IMR-90 (cell line): ENCODE measurements at regions not wholly inside any gene's neighbourhood (a gene's known extent, or its start where the extent isn't known, plus 50 kb on each side); places are given as distances from the start of the nearest gene placed in this dataset.

Experiments
- ATAC-seq: fragments of 200-7000 bp; cut with Tn5 transposase; 2 replicates; pipeline ENCODE4 v1.9.1; 2020; ENCODE audit warnings: low read depth, mild to moderate bottlenecking, moderate library complexity
- BruUV-seq: library from RNA; stranded (reverse); fragments of 400-500 nt; replicated peaks from 2 replicates; lab custom pipeline; 2021; lab: Mats Ljungman, UMichigan
- CTCF ChIA-PET: fragments of 300-600 bp; formaldehyde crosslinking; extraction: SDS; loops from one replicate; lab custom pipeline; 2021; ENCODE audit warnings: antibody characterized with exemption; lab: Yijun Ruan, JAX
- POLR2A ChIA-PET: fragments of 300-600 bp; sonication (Branson Sonifier 250); formaldehyde crosslinking; loops from one replicate; lab custom pipeline; 2022; ENCODE audit warnings: antibody characterized with exemption; ENCODE audit not compliant: unreplicated experiment; lab: Charles Lee
- DNase-seq: peaks from one replicate; pipeline ENCODE4 v3.0.0; 2013
- H2AFZ ChIP-seq: replicated peaks from 2 replicates; pipeline ENCODE3; 2013; ENCODE audit warnings: low read length, mild to moderate bottlenecking; ENCODE audit not compliant: poor library complexity
- H2AK5ac ChIP-seq: 2 replicates; pipeline ENCODE4 v1.6.1; 2013; ENCODE audit warnings: low read depth, low read length, inconsistent platforms
- H2AK9ac ChIP-seq: replicated peaks from 2 replicates; pipeline ENCODE3; 2013; ENCODE audit warnings: mild to moderate bottlenecking, low read depth, low read length, moderate library complexity; ENCODE audit not compliant: poor library complexity
- H2BK120ac ChIP-seq: 2 replicates; pipeline ENCODE4 v1.6.1; 2013; ENCODE audit warnings: low read depth, low read length, inconsistent platforms
- H2BK15ac ChIP-seq: 3 replicates; pipeline ENCODE4 v1.6.1; 2013; ENCODE audit warnings: low read depth, low read length, inconsistent platforms
- H2BK20ac ChIP-seq: 2 replicates; pipeline ENCODE4 v1.6.1; 2013; ENCODE audit warnings: low read depth, mild to moderate bottlenecking, inconsistent platforms, low read length, moderate library complexity
- H2BK5ac ChIP-seq: 2 replicates; pipeline ENCODE4 v1.6.1; 2013; ENCODE audit warnings: mild to moderate bottlenecking, low read depth, low read length, inconsistent platforms; ENCODE audit not compliant: poor library complexity, severe bottlenecking
- H3K14ac ChIP-seq: replicated peaks from 2 replicates; pipeline ENCODE4 v1.6.1; 2013; ENCODE audit warnings: low read depth, low read length, inconsistent platforms
- H3K18ac ChIP-seq: 2 replicates; pipeline ENCODE4 v1.6.1; 2013; ENCODE audit warnings: low read depth, low read length, control low read depth
- H3K23ac ChIP-seq: 2 replicates; pipeline ENCODE4 v1.6.1; 2013; ENCODE audit warnings: low read depth, low read length, inconsistent platforms
- H3K27ac ChIP-seq: 2 replicates; pipeline ENCODE4 v1.5.1; 2013; ENCODE audit warnings: mild to moderate bottlenecking, control low read depth, low read length; ENCODE audit not compliant: insufficient read depth
- H3K27me3 ChIP-seq: 2 replicates; pipeline ENCODE4 v1.6.1; 2013; ENCODE audit warnings: low read length; ENCODE audit not compliant: control insufficient read depth, insufficient read depth
- H3K36me3 ChIP-seq: 2 replicates; pipeline ENCODE4 v1.6.1; 2013; ENCODE audit warnings: low read length, mixed read lengths; ENCODE audit not compliant: control insufficient read depth, insufficient read depth
- H3K4ac ChIP-seq: 2 replicates; pipeline ENCODE4 v1.6.1; 2013; ENCODE audit warnings: low read depth, low read length, inconsistent platforms
- H3K4me1 ChIP-seq: 2 replicates; pipeline ENCODE4 v1.6.1; 2013; ENCODE audit warnings: low read length, mixed read lengths; ENCODE audit not compliant: control insufficient read depth, insufficient read depth
- H3K4me2 ChIP-seq: 2 replicates; pipeline ENCODE4 v1.6.1; 2013; ENCODE audit warnings: low read depth, mild to moderate bottlenecking, control low read depth, low read length, moderate library complexity
- H3K4me3 ChIP-seq: 2 replicates; pipeline ENCODE4 v1.5.1; 2013; ENCODE audit warnings: low read depth, mild to moderate bottlenecking, control low read depth, low read length, moderate library complexity; ENCODE audit not compliant: insufficient read depth
- H3K56ac ChIP-seq: 2 replicates; pipeline ENCODE4 v1.6.1; 2013; ENCODE audit warnings: low read length, inconsistent platforms; ENCODE audit not compliant: insufficient read depth; ENCODE audit errors: extremely low read depth
- H3K79me1 ChIP-seq, 2 experiments: 2 replicates each; pipeline ENCODE4 v1.6.1; 2013; ENCODE audit warnings: low read length in 2 of 2, inconsistent platforms in 1 of 2, low read depth in 1 of 2
- H3K9ac ChIP-seq: 2 replicates; pipeline ENCODE4 v1.6.1; 2013; ENCODE audit warnings: low read depth, low read length, control low read depth
- H3K9me1 ChIP-seq: 2 replicates; pipeline ENCODE4 v1.6.1; 2013; ENCODE audit warnings: low read length, inconsistent platforms; ENCODE audit not compliant: insufficient read depth
- H3K9me3 ChIP-seq: 2 replicates; pipeline ENCODE4 v1.6.1; 2013; ENCODE audit warnings: low read length; ENCODE audit not compliant: control insufficient read depth, insufficient read depth
- H4K20me1 ChIP-seq: 2 replicates; pipeline ENCODE4 v1.6.1; 2013; ENCODE audit warnings: low read length, inconsistent platforms; ENCODE audit not compliant: insufficient read depth
- H4K5ac ChIP-seq: 2 replicates; pipeline ENCODE4 v1.6.1; 2013; ENCODE audit warnings: mild to moderate bottlenecking, low read depth, low read length, control low read depth
- H4K8ac ChIP-seq, 2 experiments: 2 replicates each; pipeline ENCODE4 v1.6.1; 2013; ENCODE audit warnings: low read depth in 2 of 2, low read length in 2 of 2, control low read depth in 1 of 2, inconsistent platforms in 1 of 2
- H4K91ac ChIP-seq: 2 replicates; pipeline ENCODE4 v1.6.1; 2013; ENCODE audit warnings: low read depth, low read length, inconsistent platforms; ENCODE audit not compliant: insufficient read depth
- BHLHE40 ChIP-seq: fragments of 150-350 bp; IDR thresholded peaks from 2 replicates; pipeline ENCODE4 v1.6.1; 2016; ENCODE audit warnings: mild to moderate bottlenecking, low read depth, low read length
- CHD1 ChIP-seq: IDR thresholded peaks from 2 replicates; pipeline ENCODE4 v1.6.1; 2012; ENCODE audit warnings: low read depth, low read length, improper control_type of control experiment
- MAZ ChIP-seq: IDR thresholded peaks from 2 replicates; pipeline ENCODE4 v1.6.1; 2012; ENCODE audit warnings: low read depth, mild to moderate bottlenecking, low read length, improper control_type of control experiment, moderate library complexity, borderline replicate concordance
- MXI1 ChIP-seq: IDR thresholded peaks from 2 replicates; pipeline ENCODE4 v1.6.1; 2012; ENCODE audit warnings: low read depth, mild to moderate bottlenecking, low read length, moderate library complexity, borderline replicate concordance
- POLR2A ChIP-seq: IDR thresholded peaks from 2 replicates; pipeline ENCODE4 v1.6.1; 2012; ENCODE audit warnings: mild to moderate bottlenecking, low read depth, low read length
- RAD21 ChIP-seq: IDR thresholded peaks from 2 replicates; pipeline ENCODE4 v1.6.1; 2012; ENCODE audit warnings: low read length, improper control_type of control experiment
- WGBS, 2 experiments: methylation state at CpG; one replicate each; pipeline versions ENCODE4 v1.1.5 to v1.1.7; 2013; ENCODE audit warnings: missing lambda C conversion rate in 2 of 2; ENCODE audit not compliant: insufficient read length in 1 of 2; ENCODE audit errors: extremely low coverage in 2 of 2; 5-methylcytosine and 5-hydroxymethylcytosine counted together
- dilution Hi-C: fragments of 300-500 bp; cut with HindIII; formaldehyde crosslinking; loops from one replicate; pipeline ENCODE4 v1.14.3; 2018; ENCODE audit warnings: low sequenced_read_pairs; ENCODE audit not compliant: unreplicated experiment
- in situ Hi-C: fragments of 300-500 bp; cut with MboI; formaldehyde crosslinking; loops from 3 replicates; pipeline ENCODE4 v1.14.3; 2019; ENCODE audit warnings: low sequenced_read_pairs, inconsistent platforms, mixed read lengths
- intact Hi-C: fragments of 100-400 bp; cut with micrococcal nuclease; formaldehyde crosslinking; loops from 2 replicates; pipeline ENCODE4 v1.10.0; 2022

GRCh38 chr2:120892271-120892966, 156.8 kb downstream of the GLI2 start:
- BruUV-seq: no TSS peak
- no peaks in the 10 kb centered on the region for H3K27me3 ChIP-seq
- peaks cover 7% of the 10 kb centered on the region for H3K36me3 ChIP-seq
- H2BK5ac ChIP-seq: peak overlapping the region; percentile 22
- no peak overlapping the region; the same call in 2 of the 3 replicates for H2BK15ac ChIP-seq
- H4K8ac ChIP-seq: 0 out of 4 replicates have a peak overlapping the region, but pooled peaks of 1 of the 2 experiments have one; percentile 20
- ATAC-seq: peak; percentile 25; the same call in 1 of the 2 replicates
- H3K79me1 ChIP-seq: peaks cover 38 to 89% of the 10 kb centered on the region in 2 experiments
- peak overlapping the region; percentile 44 for H3K4me2 ChIP-seq
- H3K9ac ChIP-seq: no peak overlapping the region
- H3K18ac ChIP-seq: no peak overlapping the region
- H2AK5ac ChIP-seq: peak overlapping the region; percentile 41
- H3K4me3 ChIP-seq: no peak overlapping the region
- H2AK9ac ChIP-seq: no peak overlapping the region
- peak overlapping the region; percentile 85; the same call in 1 of the 2 replicates for H3K23ac ChIP-seq
- peak overlapping the region; percentile 40; the same call in 1 of the 2 replicates for H3K14ac ChIP-seq
- intact Hi-C loops: no loop called here
- H2AFZ ChIP-seq: no peak overlapping the region
- no peak overlapping the region for H4K5ac ChIP-seq
- H3K9me3 ChIP-seq: no peaks in the 10 kb centered on the region
- no peak for DNase-seq
- H2BK120ac ChIP-seq: no peak overlapping the region
- 100% methylated on average over 3 of the region's 8 CpGs; no CpG with 5 or more reads in 1 of the 2 experiments for WGBS, 2 experiments
- no peak overlapping the region for H3K56ac ChIP-seq
- ChIA-PET CTCF (no interaction called here), POLR2A (no interaction called here)
- peaks cover 17% of the 10 kb centered on the region for H3K4me1 ChIP-seq
- peaks cover 39% of the 10 kb centered on the region for H4K20me1 ChIP-seq
- peak overlapping the region; percentile 64; the same call in 1 of the 2 replicates for H2BK20ac ChIP-seq
- H3K27ac ChIP-seq: peak overlapping the region; percentile 67
- peak overlapping the region; percentile 75 for H3K4ac ChIP-seq
- H3K9me1 ChIP-seq: peaks cover 32% of the 10 kb centered on the region
- dilution Hi-C loops: no loop called here
- peak overlapping the region; percentile 40; the same call in 1 of the 2 replicates for H4K91ac ChIP-seq
- TF ChIP-seq MXI1 (no peak), MAZ (no peak), POLR2A (no peak), CHD1 (no peak), RAD21 (no peak), BHLHE40 (no peak)
- in situ Hi-C loops: no loop called here
